Nucleus accumbens (tissue), 56 donors: ENCODE measurements at regions not wholly inside any gene's neighbourhood (a gene's known extent, or its start where the extent isn't known, plus 50 kb on each side); places are given as distances from the start of the nearest gene placed in this dataset.

ENCODE experiments used
- DNase-seq, 56 donors: peaks; one replicate each; lab custom pipeline; 2025; lab: John Stamatoyannopoulos, UW

DNA sequence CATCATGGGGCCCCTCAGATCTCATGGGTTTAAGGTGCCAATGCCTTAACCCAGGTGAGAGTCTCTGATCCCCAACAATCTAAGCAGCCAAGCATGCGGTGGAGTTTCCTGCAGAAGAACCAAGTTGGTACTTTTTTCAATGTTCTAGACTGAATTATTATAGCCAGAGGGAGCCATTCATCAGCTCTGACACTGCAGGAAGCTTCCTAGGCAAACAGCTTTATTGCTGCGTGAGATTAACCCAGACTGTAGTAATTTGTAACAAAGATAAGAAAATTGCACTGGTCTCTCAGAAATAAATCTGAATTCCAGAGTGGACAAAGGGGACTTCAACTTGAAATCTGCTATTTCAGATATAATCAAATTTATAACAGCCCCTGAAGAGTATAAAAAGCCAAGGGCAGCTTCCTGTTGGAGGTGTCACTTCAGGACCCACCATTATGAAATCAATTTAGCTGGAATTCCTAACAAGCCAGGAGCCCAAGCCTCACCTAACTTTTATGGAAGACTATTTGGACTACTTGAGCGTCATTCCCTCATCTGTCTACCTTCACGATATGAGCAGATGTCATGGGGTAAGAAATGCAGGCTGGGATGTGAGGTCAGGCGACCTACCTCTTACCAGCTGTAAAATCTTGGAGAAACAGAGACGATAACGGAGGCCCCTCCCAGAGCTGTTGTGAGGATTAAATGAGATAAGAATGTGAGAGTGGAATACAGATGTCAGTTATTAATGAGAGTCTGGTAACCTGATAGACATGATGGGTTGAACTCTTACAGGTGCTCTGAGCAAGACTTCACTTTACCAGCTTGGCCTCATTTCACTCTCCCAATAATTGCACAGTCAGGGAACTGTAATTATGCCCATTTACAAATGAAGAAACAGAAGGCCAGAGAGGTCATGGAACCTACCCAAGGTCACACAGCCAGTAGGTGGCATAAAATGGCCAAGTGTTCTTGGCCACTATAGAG, 135.1 kb downstream of the RRAGC start:
- no peak for DNase-seq

DNA sequence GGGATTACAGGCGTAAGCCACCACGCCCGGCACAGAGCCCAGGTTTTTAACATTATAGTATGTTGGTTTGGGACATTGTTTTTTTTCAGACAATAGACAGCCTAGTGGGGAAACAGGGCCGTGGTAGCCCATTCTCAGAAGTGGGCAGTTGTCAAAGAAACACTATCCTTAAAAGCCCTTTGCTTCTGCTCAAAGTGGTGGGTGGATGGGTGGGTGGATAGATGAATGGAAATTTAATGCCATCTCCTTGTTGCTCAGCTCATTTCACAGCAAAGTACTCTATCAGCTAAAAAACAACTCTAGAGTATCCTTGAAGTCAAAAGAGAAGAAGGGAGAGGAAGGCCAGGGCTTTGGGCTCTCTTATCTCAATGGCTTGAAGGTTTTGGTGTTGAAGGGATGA, 137.8 kb downstream of the RRAGC start:
- no peak for DNase-seq

DNA sequence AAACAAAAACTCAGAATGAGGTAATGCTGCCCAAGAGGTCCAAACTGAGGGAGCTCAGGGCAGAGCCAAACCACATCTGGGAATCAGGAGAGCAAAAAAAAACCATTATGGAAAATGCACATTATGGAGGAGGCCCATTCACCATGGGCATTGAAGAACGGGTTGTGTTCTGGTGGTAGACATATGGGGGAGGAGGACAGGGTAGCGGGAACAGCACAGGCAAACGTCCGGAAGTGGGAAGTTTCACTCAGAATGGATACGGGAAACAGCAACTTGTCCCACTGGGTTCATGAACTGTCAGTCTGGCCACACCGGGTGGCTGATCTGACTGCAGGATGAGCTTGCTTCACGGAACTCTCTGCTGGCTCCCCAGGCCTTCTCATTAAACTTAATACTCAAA, 139.7 kb downstream of the RRAGC start:
- no peak for DNase-seq

DNA sequence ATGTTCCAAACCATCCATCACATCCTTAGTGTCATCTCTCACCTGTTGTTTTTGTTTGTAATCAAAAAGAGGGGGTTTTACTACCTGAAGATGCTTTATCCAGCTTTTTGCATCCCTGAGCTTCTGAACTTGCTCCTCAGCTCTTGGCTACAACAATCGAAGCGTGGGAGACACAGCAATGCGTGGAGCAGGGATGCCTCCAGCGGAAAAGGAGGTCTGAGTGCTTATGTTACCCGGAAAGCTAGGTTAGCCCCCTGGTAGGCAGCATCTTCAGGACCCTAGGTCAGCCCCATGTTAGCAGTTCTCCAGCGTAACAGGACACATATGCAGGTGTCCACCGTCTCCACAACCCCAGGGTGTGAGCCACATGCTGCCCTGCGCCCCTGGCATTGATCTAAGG, 141.5 kb downstream of the RRAGC start:
- DNase-seq = no peak

DNA sequence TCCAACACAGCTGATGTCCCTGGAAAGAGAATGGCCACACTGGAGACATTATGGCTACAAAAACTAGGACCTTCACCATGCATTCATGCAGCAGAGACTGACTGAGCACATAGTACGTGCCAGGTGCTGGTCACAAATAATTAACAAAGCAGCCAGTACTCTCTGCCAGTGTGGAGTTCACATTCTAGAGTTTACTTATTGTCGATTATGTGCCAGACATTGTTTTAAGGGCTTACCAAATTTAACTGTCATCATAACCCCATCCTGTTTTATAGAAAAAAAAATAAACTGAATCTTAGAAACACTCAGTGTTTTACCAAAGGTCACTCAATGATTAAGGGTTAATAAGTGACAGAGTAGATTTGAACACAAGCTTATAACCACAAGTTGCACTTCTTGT, 143.3 kb downstream of the RRAGC start:
- no peak for DNase-seq

DNA sequence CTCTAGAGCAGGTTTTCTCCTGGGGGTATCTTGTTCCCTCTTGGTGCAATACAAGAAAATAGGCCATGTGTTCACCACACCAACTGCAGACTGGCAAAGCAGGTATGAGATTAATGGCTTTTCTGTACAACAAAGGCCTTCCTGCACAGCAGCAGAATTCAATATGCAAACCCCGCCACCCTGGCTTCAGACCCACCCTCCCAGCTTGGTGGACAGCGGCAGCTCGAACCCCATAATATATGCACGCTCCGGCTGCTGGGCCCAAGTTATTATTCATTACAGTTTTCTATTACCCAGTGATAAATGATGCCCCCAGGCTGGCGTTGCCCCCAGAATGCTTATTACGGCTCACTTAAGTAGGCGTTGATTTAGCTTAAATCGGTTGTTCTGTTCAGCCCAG, 144.2 kb downstream of the RRAGC start:
- no peak for DNase-seq

DNA sequence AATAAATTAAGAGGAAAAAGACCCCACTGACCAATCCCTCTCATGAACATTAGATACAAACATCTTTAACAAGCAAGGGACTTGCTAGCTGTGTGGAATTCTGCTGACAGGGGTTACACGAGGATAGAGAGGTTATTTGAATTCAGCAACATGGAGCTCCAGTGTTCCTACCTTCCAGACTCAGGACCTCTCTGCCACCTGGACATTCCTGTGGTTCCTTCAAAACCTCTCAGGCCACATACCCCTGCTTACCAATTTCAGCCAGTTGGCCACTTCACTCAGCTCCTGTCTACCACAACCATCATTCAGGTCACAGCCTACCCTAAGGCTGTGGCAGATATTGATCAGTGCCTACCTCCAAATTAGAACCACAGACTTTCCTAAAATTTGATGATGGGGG, 147.5 kb downstream of the RRAGC start:
- DNase-seq = no peak

DNA sequence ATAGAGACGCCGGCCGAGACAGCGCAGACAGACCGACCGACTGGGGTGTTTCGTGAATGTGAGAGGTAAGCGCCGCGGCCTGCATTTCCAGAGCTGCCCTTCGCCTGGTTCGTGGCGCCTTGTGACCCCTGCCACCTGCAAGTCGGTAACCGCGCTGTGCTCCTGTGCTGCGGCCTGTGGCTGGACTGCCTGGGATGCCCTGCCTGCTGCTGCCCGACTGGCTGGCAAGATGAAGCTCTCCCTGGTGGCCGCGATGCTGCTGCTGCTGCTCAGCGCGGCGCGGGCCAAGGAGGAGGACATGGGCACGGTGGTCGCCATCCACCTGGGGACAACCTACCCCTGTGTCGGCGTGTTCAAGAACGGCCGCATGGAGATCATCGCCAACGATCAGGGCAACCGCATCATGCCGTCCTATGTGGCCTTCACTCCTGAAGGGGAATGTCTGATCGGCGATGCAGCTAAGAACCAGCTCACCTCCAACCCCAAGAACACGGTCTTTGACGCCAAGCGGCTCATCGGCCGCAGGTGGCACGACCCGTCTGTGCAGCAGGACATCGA, 150.8 kb downstream of the RRAGC start:
- no peak for DNase-seq

DNA sequence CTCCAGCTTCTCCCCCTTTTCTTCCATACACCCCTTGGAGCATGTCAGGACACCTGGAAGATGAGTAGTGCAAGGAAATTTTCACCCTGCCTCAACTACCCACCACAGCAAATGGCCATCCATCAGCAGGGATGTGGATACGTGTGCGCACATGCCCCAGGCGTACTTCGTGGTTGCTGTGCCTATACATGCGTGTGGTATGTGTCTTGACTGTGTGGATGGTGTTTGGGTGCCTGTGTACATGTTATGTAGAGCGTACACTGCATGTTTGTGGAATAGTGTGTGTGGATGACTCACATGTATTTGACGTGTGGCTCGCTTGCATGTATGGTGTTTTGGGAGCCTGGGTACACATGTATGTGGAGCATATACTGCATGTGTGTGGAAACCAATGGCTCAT, 158.5 kb downstream of the RRAGC start:
- DNase-seq = no peak

DNA sequence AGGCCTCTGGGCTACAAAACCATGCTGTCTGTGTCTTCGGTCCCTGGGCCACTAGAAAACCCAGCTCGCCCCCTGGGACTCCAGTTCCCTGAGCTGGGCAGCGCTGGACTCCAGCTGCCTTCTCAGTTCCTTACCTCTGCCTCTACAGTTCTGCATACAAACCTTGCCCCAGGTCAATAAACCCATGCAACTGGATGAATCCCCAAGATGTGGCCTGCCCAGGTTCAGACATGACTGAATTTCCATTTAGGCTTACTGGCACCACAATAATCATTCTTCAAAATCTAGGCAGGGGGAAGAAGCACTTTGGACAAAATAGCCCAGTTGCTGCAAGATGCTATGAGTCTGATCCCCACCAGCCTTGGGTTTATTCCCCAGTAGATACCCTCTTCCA, 159.5 kb downstream of the RRAGC start:
- no peak for DNase-seq

DNA sequence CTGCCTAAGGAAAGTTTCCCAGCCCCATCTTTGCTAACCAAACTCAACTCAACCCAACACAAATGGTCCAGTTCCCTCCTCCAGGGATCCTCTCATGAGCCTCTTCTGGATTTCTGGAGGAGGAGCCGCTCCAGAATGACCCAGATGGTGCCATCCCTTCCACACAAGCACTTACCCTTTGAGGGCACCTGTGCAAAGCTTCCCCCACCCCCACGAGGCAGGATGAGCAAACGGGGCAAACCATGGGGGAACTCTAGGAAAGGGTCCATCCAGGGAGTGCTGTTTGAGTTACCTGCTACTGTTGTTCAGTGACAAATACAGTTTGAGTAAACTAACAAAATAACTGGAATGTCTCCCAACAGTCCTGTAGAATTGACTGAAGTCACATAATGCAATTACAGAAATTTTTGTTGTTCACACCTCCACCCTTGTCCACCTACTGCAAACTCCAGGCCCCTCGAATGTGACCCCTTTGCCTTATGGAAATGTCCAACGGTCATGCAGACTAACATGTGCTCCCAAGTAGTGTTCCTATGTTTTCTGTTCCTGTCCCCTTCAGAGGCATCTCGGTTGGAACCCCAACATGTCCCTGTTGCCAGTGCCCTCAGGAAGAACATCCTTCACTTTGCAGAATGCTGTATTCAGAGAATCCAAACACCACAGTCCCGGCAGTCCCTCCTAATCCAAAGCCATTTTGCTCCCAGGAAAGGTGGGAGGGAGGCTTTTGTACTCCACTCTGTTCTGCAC, 160.1 kb downstream of the RRAGC start:
- DNase-seq = no peak

DNA sequence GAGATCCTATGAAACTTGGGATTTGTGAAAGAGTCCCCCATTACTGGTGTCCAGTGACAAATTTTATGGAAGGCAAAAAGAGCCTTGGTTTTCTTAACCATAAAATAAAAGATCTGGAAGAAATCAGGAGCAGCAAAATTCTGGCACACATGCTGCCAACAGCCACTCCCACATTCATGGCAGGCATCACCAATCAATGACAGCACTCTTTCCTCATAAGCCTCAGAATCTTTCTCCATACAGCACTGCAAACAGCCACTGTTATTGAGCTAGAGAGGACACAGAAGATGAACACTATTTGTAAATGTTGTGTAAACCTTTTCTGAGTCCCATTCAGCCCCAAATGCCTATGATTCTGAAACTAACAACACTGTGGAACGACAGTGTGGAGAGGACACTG, 162.2 kb downstream of the RRAGC start:
- DNase-seq = no peak

DNA sequence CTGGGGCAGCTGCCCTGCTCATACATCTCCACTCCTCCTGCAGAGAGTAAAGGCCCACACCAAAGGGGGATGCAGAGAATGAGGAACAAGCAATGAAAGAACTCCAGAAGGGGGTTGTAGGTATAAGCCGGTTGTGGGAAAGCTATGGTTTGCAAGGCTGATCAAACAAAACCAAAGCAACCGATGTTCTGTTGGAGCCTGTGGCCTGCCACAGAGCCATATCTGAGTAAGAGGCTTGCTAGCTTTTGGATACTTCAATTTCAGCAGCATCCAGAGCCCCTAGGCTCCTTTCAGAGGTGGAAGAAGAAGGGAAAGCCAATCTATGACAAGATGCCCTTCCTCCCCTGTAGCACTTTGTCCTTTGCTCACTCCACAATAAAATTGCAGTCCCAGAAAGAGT, 163.2 kb downstream of the RRAGC start:
- DNase-seq = no peak

DNA sequence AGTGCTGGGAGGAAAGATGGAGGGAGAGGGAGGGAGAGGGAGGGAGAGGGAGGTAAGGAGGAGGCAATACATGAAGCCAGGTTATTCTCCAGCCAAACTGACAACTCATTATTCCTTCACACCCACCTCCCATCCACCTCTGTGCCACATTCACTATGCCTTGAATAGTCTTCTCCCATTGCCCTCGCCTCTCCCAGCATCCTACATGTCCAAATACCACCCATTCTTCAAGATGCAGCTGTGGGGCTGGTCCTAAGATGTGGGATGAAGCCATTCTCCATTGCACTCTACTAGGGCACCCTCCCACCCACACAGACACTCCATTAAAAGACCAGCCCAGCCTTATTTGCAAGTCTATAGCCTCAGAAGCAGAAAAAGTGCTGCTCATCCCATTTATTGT, 165.8 kb downstream of the RRAGC start:
- DNase-seq = no peak

DNA sequence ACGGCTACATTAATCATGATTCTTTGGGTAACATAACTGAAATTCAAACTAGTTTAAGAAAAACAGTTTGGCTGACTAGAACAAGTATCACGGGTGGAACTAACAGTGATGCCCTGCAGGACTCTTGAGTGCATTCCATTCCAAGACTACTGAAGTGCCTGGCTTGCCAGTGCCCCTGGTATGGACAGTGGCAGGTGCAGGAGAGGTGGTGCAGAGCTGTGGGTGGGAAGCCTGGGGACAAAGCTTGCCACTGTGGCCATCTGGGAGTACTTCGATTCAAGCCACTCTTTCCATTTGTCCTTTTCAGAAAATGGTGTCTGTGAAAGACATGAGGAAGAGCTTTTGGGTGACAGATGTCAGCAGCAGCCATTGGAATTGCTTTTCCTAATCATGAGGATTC, 166.5 kb downstream of the RRAGC start:
- DNase-seq = no peak

DNA sequence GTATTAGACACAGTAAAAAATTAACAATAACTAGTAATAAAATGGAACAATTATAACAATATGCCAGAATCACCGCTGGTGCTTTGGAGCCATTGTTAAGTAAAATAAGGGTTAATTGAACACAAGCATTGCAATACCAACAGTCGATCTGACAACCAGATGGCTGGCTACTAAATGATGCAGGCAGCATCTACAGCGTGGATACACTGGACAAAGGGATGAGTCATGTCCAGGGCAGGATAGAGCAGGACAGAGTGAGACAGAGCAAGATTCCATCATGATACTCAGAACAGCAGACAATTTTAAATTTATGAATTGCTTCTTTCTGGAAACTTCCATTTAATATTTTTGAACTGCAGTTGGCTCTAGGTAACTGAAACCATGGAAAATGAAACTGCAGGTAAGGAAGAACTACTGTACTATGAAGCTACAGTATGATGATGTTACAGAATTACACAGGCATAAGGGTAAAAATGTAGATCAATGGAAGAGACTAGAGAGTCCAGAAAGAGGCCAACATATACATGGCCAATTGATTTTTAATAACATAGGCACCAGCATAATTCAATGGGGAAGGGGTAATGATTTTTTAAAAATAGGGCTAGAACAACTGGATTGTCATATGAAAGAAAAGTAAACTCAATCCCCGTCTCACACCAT, 168.7 kb downstream of the RRAGC start:
- DNase-seq = peak in 5 of 56 donors; percentile 1 to 10 (median 6)

DNA sequence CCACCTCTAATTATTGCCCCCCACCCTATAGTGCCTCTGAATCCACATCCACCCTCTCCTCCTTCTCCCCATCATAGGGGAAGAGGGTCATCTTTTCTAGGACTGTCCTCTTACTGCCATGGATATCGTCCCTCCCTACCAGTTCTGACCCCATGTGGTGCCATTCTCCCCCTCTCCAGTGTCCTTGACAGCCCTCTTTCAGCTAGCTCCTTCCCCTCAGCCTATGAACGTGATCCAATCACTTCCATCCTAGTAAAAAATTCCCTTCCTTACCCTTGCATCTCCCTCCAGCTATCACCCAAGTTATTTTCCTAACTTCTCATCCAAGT, 172.7 kb downstream of the RRAGC start:
- DNase-seq = no peak

DNA sequence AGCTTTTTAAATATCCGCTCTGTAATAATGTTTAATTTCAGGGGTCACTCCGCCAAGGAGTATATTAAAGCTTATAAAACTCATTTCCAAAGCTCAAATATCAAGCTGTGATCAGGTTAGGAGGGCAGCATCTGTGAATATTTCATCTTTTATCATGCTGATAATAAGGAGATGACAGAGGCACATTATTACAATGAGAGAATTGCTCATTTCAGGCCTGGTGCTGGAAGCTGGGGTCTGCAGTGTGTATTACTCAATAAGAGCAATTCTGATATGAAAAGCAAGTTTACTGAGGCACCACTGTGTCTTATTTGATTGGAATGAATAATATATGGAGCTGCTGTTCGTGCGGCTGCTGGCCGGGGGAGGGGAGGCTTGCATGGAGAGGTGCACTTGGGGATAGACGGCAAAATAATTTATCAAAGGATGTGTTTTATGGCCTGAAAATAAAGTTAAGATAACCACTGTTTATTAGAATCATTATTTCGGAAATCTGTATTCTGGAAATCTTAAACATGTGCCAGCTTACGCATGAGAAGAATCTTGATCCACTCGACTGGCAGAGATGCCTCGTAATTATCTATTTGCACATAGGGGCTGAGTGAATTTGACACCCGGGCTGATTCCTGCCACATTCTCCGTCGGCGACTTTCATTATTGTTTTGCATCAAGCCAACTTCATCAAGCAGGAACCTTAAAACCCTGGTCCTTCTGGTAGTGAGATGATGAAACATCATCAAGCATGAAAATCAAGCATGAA, 173.2 kb downstream of the RRAGC start:
- DNase-seq = no peak

DNA sequence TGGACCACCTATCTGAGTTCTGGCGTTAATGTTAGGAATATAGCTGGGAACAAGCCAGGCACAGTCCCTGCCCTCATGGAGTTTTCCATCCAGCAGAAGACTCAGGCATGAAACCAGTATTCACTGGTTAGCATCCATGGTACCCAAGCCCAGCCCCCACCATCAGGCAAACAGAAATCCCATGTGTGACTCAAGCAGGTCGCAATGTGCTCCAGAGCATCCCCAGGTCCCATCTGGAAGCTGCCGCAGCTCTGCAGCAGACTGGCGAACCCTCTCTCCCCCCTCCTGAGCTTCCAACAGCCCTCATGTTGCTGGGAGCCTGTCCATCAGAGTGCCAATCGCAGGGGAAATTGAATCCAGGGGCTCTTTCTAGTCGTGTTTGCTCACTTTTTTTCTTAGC, 174.2 kb downstream of the RRAGC start:
- no peak for DNase-seq

DNA sequence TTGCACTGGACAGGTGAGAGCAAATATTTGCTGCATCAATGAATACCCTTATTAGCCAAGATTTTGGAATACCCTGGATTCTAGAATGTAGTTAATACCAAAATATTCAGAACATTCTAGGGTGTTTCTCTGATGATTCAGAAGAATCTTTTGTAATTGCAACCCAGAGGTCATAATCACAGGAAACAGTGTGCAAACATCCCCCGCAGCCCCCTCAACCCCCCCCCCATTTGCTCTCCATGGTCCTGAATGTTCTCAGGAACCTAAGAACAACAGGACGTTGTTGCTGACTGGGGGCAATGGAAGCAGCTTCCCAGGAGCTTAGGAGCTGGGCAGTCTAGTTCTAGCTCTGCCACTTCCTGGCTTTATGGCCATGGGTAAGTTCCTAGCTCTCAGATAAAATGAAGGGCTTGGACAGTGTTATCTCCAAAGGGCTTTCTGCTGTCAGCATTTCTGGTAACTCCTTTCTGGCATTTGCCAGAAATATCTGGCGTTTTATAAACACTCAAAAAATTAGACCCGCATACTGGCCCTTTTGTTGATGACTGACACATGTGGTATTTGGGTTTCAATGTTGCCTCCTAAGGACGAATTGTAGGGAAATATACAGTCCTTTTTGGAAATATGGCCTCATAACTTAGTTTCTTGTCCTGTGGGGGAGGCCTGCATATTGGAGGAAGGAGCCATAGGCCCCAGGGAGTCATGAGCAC, 178.6 kb downstream of the RRAGC start:
- no peak for DNase-seq
